ENCODE measurements at regions not wholly inside any gene's neighbourhood (a gene's known extent, or its start where the extent isn't known, plus 50 kb on each side); places are given as distances from the start of the nearest gene placed in this dataset.

GRCh38 chr2:133819906-133820305 lies 251.6 kb upstream of the NCKAP5 start:
- POLR2A ChIA-PET: no interaction called here
- no peak overlapping the region for H3K4me3 ChIP-seq (ENCODE audit: low read length)
- H3K4me1 ChIP-seq (ENCODE audit: control insufficient read depth in 2 of 2, insufficient read depth in 2 of 2, low read length in 2 of 2): no peaks in the 10 kb centered on the region
- ATAC-seq: no peak
- no peaks in the 10 kb centered on the region for H3K4me1 Mint-ChIP-seq
- H3K4me3 Mint-ChIP-seq: no peak overlapping the region
- intact Hi-C loops (cut with micrococcal nuclease): no loop called here
- H3K9me3 Mint-ChIP-seq: peaks cover 0 to 2% (median 0%) of the 10 kb centered on the region in 11 donors
- H3K27me3 Mint-ChIP-seq: peaks cover 0 to 14% (median 5%) of the 10 kb centered on the region in 5 donors
- no peaks in the 10 kb centered on the region for H3K27me3 ChIP-seq (ENCODE audit: control insufficient read depth in 2 of 2, insufficient read depth in 2 of 2, low read length in 2 of 2)
- no peaks in the 10 kb centered on the region for H3K36me3 Mint-ChIP-seq
- H3K27ac ChIP-seq (ENCODE audit: low read depth, low read length): no peak overlapping the region
- H3K27ac Mint-ChIP-seq: no peak overlapping the region
- no peaks in the 10 kb centered on the region for H3K36me3 ChIP-seq (ENCODE audit: control insufficient read depth in 2 of 3, insufficient read depth in 3 of 3, low read length in 3 of 3)
- H3K9me3 ChIP-seq (ENCODE audit: control insufficient read depth in 2 of 3, low read length in 3 of 3): no peaks in the 10 kb centered on the region
- CTCF ChIA-PET: no interaction called here
- no peak for DNase-seq

DNA sequence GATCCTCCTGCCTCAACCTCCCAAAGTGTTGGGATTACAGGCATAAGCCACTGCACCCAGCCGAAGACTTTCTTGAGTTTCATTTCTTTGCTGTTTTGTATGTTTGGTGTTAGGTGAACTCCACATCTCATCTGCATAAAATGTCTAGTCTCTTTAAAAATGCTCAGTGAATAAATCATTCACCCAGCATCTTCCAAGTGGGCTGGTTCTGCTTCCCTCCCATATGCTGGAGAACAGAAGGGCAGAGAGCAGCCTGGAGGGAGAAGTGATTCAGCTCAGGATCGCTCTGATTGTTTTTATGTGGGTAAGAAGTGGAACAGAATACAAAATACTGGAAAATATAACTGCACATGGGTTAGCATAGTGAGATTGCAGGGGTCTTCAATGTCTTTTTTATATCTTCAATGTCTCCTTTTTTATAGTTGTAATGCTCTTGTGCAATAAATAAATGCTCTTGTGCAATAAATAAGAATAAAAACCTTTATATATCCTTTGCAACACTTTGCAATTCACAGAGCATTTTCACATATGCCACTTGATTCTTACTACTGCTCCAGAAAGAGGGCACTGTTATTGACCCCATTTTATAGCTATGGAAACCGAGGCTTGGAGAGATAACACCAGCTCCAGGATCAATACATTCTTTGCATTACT lies 253.0 kb upstream of the NCKAP5 start:
- H3K27me3 ChIP-seq (ENCODE audit: control insufficient read depth in 2 of 2, insufficient read depth in 2 of 2, low read length in 2 of 2): no peaks in the 10 kb centered on the region
- ChIA-PET CTCF (no interaction called here), POLR2A (no interaction called here)
- H3K4me3 ChIP-seq (ENCODE audit: low read length): no peak overlapping the region
- Mint-ChIP-seq H3K36me3 (no peaks in the 10 kb centered on the region), H3K4me1 (no peaks in the 10 kb centered on the region), H3K9me3 (peaks cover 0 to 4% (median 0%) of the 10 kb centered on the region in 11 donors), H3K27ac (no peak overlapping the region), H3K27me3 (peaks cover 3 to 14% (median 5%) of the 10 kb centered on the region in 5 donors), H3K4me3 (no peak overlapping the region)
- no peaks in the 10 kb centered on the region for H3K9me3 ChIP-seq (ENCODE audit: control insufficient read depth in 2 of 3, low read length in 3 of 3)
- no peaks in the 10 kb centered on the region for H3K4me1 ChIP-seq (ENCODE audit: control insufficient read depth in 2 of 2, insufficient read depth in 2 of 2, low read length in 2 of 2)
- no peaks in the 10 kb centered on the region for H3K36me3 ChIP-seq (ENCODE audit: control insufficient read depth in 2 of 3, insufficient read depth in 3 of 3, low read length in 3 of 3)
- intact Hi-C loops (cut with micrococcal nuclease): no loop called here
- ATAC-seq (no peak), DNase-seq (no peak)
- H3K27ac ChIP-seq (ENCODE audit: low read depth, low read length): no peak overlapping the region

- CTCF ChIA-PET: no interaction called here
- no peak for ATAC-seq
Measured at GRCh38 chr2:133822517-133823225, 254.4 kb upstream of the NCKAP5 start.

DNA sequence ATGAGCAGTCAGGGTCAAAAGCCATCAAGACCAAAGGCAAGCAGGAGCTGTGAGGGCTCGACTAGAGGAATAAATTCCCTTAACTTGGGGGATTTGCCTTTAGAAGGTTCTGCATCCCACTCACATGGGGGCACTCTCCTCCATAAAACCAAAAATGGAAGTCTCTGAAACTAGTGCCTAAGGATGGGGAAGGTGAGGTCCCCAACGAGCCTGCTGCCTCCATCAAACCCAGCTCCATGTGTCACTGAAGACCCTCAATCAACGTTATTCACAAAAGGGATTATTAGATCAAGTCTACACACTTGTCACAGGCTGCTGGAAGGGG lies 254.9 kb upstream of the NCKAP5 start:
- Mint-ChIP-seq H3K9me3 (peaks cover 0 to 8% (median 0%) of the 10 kb centered on the region in 11 donors), H3K36me3 (no peaks in the 10 kb centered on the region), H3K4me1 (peaks cover 0 to 6% (median 0%) of the 10 kb centered on the region in 7 donors), H3K27ac (no peak overlapping the region), H3K4me3 (no peak overlapping the region), H3K27me3 (peaks cover 5 to 24% (median 12%) of the 10 kb centered on the region in 5 donors)
- ChIA-PET CTCF (no interaction called here), POLR2A (no interaction called here)
- intact Hi-C loops (cut with micrococcal nuclease): no loop called here
- Histone ChIP-seq H3K4me3 (ENCODE audit: low read length) (no peak overlapping the region), H3K27ac (ENCODE audit: low read depth, low read length) (no peak overlapping the region), H3K36me3 (ENCODE audit: control insufficient read depth in 2 of 3, insufficient read depth in 3 of 3, low read length in 3 of 3) (no peaks in the 10 kb centered on the region), H3K4me1 (ENCODE audit: control insufficient read depth in 2 of 2, insufficient read depth in 2 of 2, low read length in 2 of 2) (no peaks in the 10 kb centered on the region), H3K9me3 (ENCODE audit: control insufficient read depth in 2 of 3, low read length in 3 of 3) (no peaks in the 10 kb centered on the region), H3K27me3 (ENCODE audit: control insufficient read depth in 2 of 2, insufficient read depth in 2 of 2, low read length in 2 of 2) (no peaks in the 10 kb centered on the region)
- ATAC-seq (no peak), DNase-seq (no peak)

More at GRCh38 chr2:133822517-133823225, 254.4 kb upstream of the NCKAP5 start:
- no peaks in the 10 kb centered on the region for H3K27me3 ChIP-seq (ENCODE audit: control insufficient read depth in 2 of 2, insufficient read depth in 2 of 2, low read length in 2 of 2)
- H3K36me3 ChIP-seq (ENCODE audit: control insufficient read depth in 2 of 3, insufficient read depth in 3 of 3, low read length in 3 of 3): no peaks in the 10 kb centered on the region
- no peaks in the 10 kb centered on the region for H3K4me1 ChIP-seq (ENCODE audit: control insufficient read depth in 2 of 2, insufficient read depth in 2 of 2, low read length in 2 of 2)
- DNase-seq: no peak
- H3K9me3 Mint-ChIP-seq: peaks cover 0 to 6% (median 0%) of the 10 kb centered on the region in 11 donors
- peaks cover 0 to under 1% (median 0%) of the 10 kb centered on the region in 7 donors for H3K4me1 Mint-ChIP-seq
- no peak overlapping the region for H3K4me3 ChIP-seq (ENCODE audit: low read length)
- H3K36me3 Mint-ChIP-seq: no peaks in the 10 kb centered on the region
- no peak overlapping the region for H3K4me3 Mint-ChIP-seq
- no peaks in the 10 kb centered on the region for H3K9me3 ChIP-seq (ENCODE audit: control insufficient read depth in 2 of 3, low read length in 3 of 3)
- no peak overlapping the region for H3K27ac ChIP-seq (ENCODE audit: low read depth, low read length)
- H3K27me3 Mint-ChIP-seq: peaks cover 5 to 19% (median 7%) of the 10 kb centered on the region in 5 donors
- POLR2A ChIA-PET: no interaction called here
- intact Hi-C loops (cut with micrococcal nuclease): no loop called here
- H3K27ac Mint-ChIP-seq: no peak overlapping the region

DNA sequence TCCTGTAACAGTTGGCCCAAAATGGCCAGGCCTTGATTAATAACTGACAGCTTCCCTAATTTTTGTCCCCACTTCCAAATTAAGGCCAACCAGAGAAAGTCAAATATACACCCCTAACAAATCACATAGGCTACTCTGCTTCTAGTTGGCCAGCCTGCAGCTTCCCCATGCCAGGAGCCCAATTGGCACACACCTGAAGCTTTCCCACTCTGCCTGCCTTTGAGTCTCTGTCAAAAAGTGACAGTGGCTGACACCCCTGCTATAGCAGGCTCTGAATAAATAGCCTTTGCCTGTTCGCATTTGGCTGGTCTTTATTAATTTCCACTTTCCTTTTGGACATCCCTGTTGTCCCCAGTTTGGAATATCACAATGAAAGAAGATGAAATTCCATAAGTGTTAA lies 256.6 kb upstream of the NCKAP5 start:
- ATAC-seq: no peak
- peaks cover under 1 to 20% (median 16%) of the 10 kb centered on the region in 5 donors for H3K27me3 Mint-ChIP-seq
- ChIA-PET CTCF (no interaction called here), POLR2A (no interaction called here)
- H3K36me3 Mint-ChIP-seq: no peaks in the 10 kb centered on the region
- H3K27me3 ChIP-seq (ENCODE audit: control insufficient read depth in 2 of 2, insufficient read depth in 2 of 2, low read length in 2 of 2): no peaks in the 10 kb centered on the region
- H3K36me3 ChIP-seq (ENCODE audit: control insufficient read depth in 2 of 3, insufficient read depth in 3 of 3, low read length in 3 of 3): no peaks in the 10 kb centered on the region
- H3K9me3 ChIP-seq (ENCODE audit: control insufficient read depth in 2 of 3, low read length in 3 of 3): no peaks in the 10 kb centered on the region
- peaks cover 0 to 8% (median 0%) of the 10 kb centered on the region in 11 donors for H3K9me3 Mint-ChIP-seq
- intact Hi-C loops (cut with micrococcal nuclease): no loop called here
- H3K27ac ChIP-seq (ENCODE audit: low read depth, low read length): no peak overlapping the region
- H3K4me1 Mint-ChIP-seq: peaks cover 0 to 6% (median 0%) of the 10 kb centered on the region in 7 donors
- no peak overlapping the region for H3K4me3 ChIP-seq (ENCODE audit: low read length)
- H3K4me3 Mint-ChIP-seq: no peak overlapping the region
- H3K4me1 ChIP-seq (ENCODE audit: control insufficient read depth in 2 of 2, insufficient read depth in 2 of 2, low read length in 2 of 2): no peaks in the 10 kb centered on the region
- no peak overlapping the region for H3K27ac Mint-ChIP-seq
- DNase-seq: no peak

DNA sequence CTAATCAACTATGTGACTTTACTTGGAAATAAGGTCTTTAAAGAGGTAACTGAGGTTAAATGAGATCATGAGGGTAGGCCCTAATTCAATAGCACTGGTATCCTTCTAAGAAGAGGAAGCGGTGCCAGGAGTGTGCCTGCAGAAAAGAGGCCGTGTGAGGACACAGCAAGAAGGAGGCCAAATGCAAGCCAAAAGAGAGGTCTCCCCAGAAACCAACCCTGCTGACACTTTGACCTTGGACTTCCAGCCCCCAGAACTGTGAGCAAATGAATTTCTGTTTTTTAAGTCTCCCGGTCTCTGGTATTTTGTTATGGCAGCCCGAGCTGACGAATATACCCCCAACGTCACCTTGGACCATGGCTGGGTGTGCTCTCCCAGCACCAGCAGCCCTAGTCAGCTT lies 257.5 kb upstream of the NCKAP5 start:
- H3K36me3 Mint-ChIP-seq: no peaks in the 10 kb centered on the region
- ATAC-seq (no peak), DNase-seq (no peak)
- H3K27ac Mint-ChIP-seq: peak overlapping the region in 1 of 9 donors; percentile 21
- Histone ChIP-seq H3K9me3 (ENCODE audit: control insufficient read depth in 2 of 3, low read length in 3 of 3) (no peaks in the 10 kb centered on the region), H3K4me3 (ENCODE audit: low read length) (no peak overlapping the region), H3K36me3 (ENCODE audit: control insufficient read depth in 2 of 3, insufficient read depth in 3 of 3, low read length in 3 of 3) (no peaks in the 10 kb centered on the region), H3K4me1 (ENCODE audit: control insufficient read depth in 2 of 2, insufficient read depth in 2 of 2, low read length in 2 of 2) (no peaks in the 10 kb centered on the region), H3K27me3 (ENCODE audit: control insufficient read depth in 2 of 2, insufficient read depth in 2 of 2, low read length in 2 of 2) (no peaks in the 10 kb centered on the region), H3K27ac (ENCODE audit: low read depth, low read length) (no peak overlapping the region)
- peaks cover 0 to 22% (median 15%) of the 10 kb centered on the region in 5 donors for H3K27me3 Mint-ChIP-seq
- H3K4me3 Mint-ChIP-seq: no peak overlapping the region
- ChIA-PET POLR2A (no interaction called here), CTCF (no interaction called here)
- peaks cover 0 to 8% (median 0%) of the 10 kb centered on the region in 11 donors for H3K9me3 Mint-ChIP-seq
- intact Hi-C loops (cut with micrococcal nuclease): no loop called here
- peaks cover 0 to 6% (median 0%) of the 10 kb centered on the region in 7 donors for H3K4me1 Mint-ChIP-seq

GRCh38 chr2:133828913-133829312 lies 260.6 kb upstream of the NCKAP5 start:
- Histone ChIP-seq H3K4me3 (ENCODE audit: low read length) (no peak overlapping the region), H3K36me3 (ENCODE audit: control insufficient read depth in 2 of 3, insufficient read depth in 3 of 3, low read length in 3 of 3) (no peaks in the 10 kb centered on the region), H3K9me3 (ENCODE audit: control insufficient read depth in 2 of 3, low read length in 3 of 3) (no peaks in the 10 kb centered on the region), H3K27me3 (ENCODE audit: control insufficient read depth in 2 of 2, insufficient read depth in 2 of 2, low read length in 2 of 2) (no peaks in the 10 kb centered on the region), H3K4me1 (ENCODE audit: control insufficient read depth in 2 of 2, insufficient read depth in 2 of 2, low read length in 2 of 2) (no peaks in the 10 kb centered on the region), H3K27ac (ENCODE audit: low read depth, low read length) (no peak overlapping the region)
- DNase-seq: no peak
- CTCF ChIA-PET: no interaction called here
- H3K27ac Mint-ChIP-seq: no peak overlapping the region
- POLR2A ChIA-PET: no interaction called here
- ATAC-seq: no peak
- H3K36me3 Mint-ChIP-seq: no peaks in the 10 kb centered on the region
- intact Hi-C loops (cut with micrococcal nuclease): no loop called here
- peaks cover 0 to 6% (median 0%) of the 10 kb centered on the region in 11 donors for H3K9me3 Mint-ChIP-seq
- peaks cover 0 to 6% (median 0%) of the 10 kb centered on the region in 7 donors for H3K4me1 Mint-ChIP-seq
- no peak overlapping the region for H3K4me3 Mint-ChIP-seq
- H3K27me3 Mint-ChIP-seq: peaks cover 0 to 29% (median 16%) of the 10 kb centered on the region in 5 donors
